NCI-H2029 treated with DMSO at 0.1 percent for 48 hours (cell line): ENCODE measurements at regions not wholly inside any gene's neighbourhood (a gene's known extent, or its start where the extent isn't known, plus 50 kb on each side); places are given as distances from the start of the nearest gene placed in this dataset.

Source experiments
- DNase-seq: peaks from one replicate; lab custom pipeline; 2025; lab: John Stamatoyannopoulos, UW

DNA sequence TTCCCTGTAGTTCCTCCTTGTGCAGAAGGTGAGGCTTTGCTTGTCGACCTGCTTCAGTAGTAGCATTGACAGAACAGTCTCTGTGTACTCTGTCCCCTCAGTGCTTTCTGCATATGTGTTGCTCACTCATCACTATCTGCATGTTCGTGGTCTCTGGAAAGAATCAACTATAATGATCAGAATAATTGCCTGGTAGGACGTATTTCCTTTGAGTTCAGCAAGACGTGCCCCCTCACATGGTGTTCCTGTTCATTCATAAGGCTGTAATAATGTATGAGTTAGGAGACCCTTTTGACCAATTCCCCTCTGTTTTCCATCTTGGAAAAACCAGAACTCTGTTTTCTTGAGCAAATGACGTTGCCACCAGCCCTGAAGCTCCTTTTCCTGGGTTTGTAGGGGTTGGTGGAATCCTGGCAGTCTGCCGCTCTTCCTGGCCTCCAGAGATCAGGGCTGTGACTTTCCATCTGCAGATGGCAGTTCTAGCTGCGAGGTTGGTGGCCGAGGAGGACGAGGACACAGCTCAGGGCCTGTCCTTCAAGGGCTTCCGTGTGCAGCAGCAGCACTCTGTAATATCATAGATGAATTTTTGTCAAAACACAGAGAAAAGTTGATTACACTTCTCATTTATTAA is 61.9 kb downstream of the EXOSC2 start:
- DNase-seq = no peak

GRCh38 chr9:130756037-130756436 is 62.5 kb downstream of the EXOSC2 start:
- DNase-seq = no peak

DNA sequence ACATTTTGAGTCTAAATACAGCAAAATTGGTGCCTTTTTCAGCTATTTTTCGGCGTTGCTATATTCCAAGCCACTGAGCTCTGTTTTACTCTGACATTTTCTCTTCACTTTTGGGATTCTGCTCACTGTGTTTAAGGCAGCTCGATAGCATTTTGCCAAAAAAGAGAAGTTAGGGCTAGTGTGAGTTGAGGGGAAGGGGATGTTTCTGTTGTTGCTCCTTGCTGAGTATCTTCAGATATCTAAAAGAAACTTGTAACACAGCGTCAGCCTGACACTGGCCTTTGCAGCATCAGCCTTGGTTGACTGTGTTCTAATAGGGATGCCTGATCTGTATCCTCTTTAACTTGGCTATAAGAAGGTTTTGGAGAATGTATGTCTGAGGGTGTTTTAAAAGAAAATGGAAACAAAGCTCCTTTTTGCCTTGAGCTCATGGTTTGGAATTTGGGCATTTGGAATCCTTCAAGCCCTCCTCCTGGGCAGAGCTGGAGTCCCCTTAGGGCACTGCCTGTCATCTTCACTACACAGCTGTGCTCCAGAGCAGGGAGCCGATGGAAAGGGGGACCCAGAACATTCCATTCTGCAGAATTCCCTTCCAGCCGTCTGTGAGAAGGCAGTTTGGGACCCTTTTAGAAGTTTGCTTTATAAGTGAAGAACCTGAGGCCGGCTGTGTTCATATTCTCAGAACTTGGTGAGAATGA is 63.0 kb downstream of the EXOSC2 start:
- DNase-seq = no peak

DNA sequence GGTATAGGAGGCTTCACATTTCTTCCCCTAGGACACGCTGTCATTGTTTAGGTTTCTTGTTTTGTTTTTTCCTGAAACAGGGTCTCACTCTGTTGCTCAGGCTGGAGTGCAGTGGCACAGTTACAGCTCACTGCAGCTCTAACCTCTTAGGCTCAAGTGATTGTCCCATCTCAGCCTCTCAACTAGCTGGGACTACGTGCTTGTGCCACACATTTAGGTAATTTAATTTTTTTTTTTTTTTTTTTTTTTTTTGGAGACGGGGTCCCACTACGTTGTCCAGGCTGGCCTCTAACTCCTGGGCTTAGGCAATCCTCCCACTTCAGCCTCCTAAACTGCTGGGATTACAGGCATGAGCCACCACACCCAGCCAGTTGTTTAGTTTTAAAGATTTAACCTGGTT is 66.2 kb downstream of the EXOSC2 start:
- DNase-seq = no peak

- no peak for DNase-seq
These were observed 70.0 kb downstream of the EXOSC2 start for GRCh38 chr9:130763331-130764171.

DNA sequence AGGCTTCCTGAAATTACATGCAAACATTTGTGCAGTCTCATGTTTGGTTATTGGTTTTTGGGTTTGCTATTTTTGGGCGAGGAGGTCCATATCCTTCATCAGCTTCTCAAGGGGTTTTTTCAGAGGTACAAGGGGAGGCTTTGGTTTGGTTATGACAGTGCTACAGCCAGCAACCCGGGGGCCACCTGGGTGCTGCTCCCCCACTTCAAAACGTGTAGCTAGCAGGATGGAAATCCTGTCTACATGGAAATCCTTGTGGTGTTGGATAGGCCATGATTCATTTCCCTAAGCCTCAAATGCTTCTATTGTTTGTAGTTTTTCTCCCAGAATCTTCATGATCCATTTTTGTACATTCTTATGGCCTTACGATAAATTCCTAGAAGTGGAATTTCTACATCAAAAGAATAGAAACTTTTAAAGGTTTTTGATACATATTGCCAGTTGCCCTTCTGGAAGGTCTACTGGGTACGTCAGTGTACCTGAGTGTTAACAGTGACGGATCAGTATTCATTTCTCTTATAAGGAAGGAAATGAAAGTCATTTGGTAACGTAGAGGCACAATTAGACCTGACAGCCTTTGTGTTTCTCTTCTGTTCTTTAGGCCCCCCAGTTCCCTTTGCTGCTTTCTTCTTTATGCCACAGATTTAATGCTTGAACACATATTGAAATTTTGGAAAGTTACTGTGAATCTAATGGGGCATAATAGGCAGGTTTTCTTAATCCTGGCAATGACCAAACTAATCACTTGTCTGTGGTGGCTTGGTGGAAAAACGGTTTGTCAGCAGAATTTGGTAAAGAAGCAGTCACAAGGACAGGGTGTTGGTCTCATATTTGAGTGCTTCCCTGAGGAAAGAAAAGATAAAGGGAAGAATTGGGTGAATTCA is 69.7 kb upstream of the ABL1 start:
- no peak for DNase-seq

- no peak for DNase-seq
These were observed 68.8 kb upstream of the ABL1 start for GRCh38 chr9:130766021-130766926.

DNA sequence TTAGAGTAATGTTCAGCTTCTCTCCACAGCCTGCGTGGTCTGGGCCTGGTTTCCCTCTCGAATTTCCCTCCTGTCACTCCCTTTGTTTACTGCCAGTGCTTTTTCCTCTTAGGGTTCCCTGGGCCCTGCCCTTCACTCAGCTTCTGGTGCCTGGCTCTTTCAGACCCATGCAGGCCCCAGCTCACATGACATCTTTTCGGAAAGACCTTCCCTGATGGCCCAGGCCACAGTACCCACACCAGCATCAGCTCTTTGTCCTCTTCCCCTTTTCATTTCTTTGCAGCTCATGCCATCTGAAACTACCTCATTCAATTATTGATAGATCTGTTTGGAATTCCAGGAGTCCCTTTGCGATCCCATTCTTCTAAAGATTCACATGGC is 68.1 kb upstream of the ABL1 start:
- DNase-seq = no peak

DNA sequence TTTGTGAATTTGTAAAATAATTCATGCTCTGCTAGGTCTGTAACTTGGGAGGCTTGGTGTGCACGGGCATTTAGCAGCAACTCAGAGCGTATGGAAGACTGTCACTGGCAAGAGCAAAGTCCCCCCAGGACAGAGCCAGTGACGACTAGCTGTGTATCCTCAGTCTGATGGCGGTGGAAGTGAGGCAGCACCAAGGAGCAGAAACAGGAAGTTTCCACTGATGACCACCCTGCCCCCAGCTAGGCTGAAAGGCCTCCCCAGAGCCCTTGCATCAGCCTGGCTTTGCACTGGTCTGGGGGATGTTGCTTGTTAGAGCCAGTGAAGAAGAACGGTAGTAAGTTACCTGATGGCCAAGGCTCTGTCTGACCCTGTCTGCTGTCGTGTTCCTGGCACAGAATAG is 66.8 kb upstream of the ABL1 start:
- no peak for DNase-seq

- DNase-seq = no peak
These were observed 66.1 kb upstream of the ABL1 start for GRCh38 chr9:130768891-130769403.

DNA sequence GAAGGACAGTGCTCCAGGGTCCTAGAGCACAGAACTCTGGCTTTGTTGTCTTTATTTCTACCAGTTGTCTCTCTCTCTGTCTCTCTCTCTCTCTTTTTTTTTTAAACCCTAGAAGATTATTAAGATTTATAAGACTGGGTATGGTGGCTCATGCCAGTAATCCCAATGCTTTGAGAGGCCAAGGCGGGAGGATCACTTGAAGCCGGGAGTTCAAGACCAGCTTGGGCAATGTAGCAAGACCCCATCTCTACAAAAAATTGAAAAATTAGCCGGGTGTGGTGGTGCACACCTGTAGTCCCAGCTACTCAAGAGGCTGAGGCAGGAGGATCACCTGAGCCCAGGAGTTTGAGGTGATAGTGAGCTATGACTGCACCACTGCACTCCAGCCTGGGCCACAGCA is 65.0 kb upstream of the ABL1 start:
- no peak for DNase-seq

DNA sequence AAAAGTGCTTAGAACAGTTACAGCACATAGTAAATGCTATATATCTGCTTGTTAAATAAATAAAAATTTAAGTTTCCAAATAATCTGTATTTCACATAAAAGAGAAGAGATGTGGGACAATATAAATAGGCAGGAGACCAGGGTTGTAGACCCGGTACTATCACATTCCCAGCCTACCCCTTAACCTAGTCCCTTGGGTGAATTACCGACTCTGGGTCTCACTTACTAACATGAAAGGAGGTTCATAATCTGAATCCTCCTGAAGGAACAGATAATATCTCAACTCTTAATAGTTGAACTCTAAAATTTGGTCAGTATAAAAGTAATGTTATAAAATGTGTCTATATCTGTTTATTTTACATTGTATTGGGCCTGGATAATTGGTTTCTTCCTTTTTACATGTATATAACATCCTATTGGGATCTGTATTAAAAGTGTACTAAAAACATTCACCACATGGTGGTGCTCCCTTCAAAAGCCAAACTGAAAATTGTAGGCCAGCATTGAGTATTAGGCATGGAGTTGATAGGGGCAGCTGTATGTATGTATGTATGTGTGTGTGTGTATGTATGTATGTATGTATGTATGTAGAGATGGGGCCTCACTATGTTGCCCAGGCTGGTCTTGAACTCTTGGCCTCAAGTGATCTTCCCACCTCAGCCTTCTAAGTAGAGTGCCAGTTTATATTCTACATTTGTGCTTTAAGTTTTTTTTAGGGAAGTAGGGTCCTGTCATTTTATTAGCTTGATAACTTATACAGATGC is 64.2 kb upstream of the ABL1 start:
- DNase-seq = peak; percentile 61

GRCh38 chr9:130772185-130772584 is 62.9 kb upstream of the ABL1 start:
- no peak for DNase-seq

DNA sequence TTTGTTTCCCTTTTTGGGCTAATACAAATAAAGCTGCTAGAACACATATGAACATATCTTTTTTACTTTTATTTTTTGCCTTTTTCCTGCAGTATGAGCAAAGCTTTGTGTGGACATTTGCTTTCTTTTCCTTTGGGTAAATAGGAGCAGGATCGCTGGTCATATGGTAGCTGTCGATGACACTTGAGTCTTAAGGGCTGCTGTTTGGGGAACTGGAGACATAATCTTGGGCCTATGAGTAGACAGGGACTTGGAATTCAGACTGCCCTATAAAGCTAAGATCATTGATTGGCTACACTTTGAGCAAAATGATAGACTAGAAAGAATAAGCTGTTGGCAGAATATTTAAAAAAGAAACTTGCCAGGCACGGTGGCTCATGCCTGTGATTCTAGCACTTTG is 60.9 kb upstream of the ABL1 start:
- DNase-seq = no peak

DNA sequence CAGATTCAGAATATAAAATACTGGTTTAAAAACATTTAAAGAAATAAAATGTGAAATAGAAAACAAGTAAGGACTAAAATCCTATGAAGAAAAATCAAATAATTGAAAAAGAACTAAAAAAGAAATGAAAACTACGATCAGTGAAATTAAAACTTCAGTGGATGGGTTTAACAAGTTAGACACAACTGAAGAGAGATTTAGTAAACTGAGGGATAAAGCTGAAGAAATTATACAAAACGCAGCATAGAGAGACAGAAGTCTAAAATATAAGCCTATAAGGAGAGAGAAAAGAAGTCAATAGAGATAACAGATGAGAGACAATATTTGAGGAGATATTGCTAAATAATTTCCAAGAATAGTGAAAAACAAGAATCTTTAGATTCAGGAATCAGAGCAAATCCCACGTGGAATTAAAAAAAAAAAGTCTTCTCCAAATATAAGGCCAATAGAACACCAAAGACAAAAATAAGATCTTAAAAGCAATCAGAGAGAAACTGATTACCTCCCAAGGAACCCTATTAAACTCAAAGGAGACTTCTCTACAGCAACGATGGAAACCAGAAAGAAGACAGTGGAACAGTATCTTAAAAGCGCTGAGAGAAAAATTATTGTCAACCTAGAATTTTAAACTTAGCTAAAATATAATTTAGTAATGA is 59.6 kb upstream of the ABL1 start:
- DNase-seq = no peak

GRCh38 chr9:130779153-130779855 is 55.8 kb upstream of the ABL1 start:
- no peak for DNase-seq

DNA sequence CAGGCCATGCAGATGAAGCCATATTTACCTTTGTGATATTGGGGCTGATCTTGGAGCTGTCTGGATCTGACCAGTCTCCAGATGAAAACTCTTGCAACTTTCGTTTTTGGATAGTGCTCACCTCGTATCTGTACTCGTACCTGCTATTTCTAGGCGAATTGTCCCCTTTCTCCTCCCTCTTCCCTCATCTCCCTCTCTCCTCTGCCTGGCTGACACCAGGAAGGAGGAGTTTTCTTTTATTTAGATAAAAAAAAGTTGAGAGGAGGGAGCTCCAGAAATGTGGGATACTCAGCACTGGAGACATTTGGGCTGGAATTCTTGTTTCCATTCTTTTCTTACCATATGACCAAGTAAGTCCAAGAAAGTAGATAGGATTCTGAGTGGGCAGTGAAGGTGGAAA is 54.6 kb upstream of the ABL1 start:
- no peak for DNase-seq

GRCh38 chr9:130780865-130781504 is 54.1 kb upstream of the ABL1 start:
- no peak for DNase-seq
